ENCODE measurements at regions not wholly inside any gene's neighbourhood (a gene's known extent, or its start where the extent isn't known, plus 50 kb on each side); places are given as distances from the start of the nearest gene placed in this dataset.
"Not testable (repeated sequence)": the region's sequence is repeated elsewhere in the genome, so short reads cannot be mapped to it uniquely, and the experiment has no call there.

DNA sequence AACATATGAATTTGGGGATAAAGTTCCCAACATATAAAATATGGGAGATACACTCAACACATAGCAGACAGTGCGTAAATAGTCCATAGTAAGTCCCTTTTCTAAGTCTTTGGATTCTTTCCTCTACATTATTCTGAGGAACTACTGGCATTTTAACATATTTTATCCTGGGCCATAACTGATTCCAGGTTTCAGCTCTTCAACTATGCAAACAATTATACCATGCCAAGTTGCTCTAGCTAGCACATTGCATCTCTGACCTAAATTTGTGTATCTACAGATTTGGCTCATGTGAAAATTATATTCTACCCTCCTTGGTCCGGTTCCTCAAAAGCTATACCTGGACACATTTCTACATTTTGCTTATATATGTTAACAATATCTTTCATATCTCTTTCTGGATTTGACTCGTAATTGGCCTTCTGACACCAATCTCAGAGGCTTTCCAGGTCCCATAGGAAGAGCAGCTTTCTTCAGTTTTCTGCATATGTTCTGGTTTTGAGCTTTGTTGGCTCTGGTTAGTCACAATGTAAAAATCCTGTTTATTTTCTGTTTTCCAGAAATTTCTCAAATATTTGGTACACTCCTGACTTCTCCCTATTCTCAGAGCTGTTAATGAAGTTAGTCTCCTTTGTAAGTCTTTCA, 305.4 kb downstream of the BMP4 start:
- no peak for DNase-seq

DNA sequence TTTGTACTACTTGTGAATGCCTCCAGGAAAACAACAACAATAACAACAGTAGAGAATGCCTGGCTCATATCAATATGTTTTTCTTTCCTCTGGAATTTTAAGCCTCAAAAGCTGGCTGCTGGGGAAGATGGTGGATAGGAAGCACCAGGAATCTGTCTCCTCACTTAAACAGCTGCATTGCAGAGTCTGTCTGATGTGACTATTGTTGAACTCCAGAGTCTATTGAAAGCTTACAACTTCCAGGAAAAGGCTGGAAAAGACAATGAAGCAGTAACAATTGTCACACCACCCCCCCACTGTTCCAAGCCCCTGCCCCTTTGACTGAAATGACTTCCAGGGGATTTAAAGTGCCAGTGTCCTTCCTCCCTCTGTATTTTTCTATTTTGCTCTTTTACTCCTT, 309.7 kb downstream of the BMP4 start:
- DNase-seq: no peak

DNA sequence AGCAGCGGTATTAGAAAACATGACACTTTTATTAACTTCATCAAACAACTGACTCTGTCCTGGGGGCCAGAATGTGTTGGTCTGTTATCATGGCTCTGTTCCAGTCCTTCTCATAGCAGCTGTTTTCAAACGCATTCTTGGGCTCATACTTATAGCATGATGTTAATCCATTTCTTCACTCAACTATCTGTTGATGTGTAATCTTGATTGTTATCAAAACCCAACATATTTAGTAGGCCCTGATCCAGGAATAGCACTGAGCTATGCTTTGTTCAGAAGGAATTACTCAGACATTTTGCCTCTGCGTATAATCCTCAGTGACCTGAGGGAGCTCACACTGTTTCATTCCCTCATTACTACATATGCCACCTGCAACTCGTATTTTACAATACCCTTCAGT, 315.9 kb downstream of the BMP4 start:
- no peak for DNase-seq

DNA sequence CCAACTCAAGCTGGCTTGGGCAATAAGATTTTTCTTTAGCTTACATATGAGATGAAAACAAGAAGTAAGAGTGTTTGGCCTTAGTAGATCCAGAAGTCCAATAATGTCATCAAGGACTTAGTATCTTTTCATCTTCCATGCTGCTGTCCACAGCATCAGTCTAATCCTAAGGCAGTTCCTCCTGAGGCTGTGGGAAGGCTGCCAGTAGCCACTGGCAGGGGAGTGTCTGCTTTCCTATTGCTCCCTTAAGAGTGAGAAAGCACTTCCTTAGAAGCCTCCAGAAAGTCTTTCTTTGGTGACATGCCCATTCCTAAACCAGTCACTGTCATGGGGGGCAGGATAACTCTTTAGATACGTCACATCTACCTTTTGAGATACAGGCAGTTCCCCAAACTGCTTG, 317.7 kb downstream of the BMP4 start:
- no peak for DNase-seq

- DNase-seq: no peak
These were observed 321.8 kb downstream of the BMP4 start for GRCh38 chr14:53634793-53635192.

GRCh38 chr14:53630336-53630735, 326.3 kb downstream of the BMP4 start:
- no peak for DNase-seq

GRCh38 chr14:53628732-53629430, 327.7 kb downstream of the BMP4 start:
- no peak for DNase-seq

- no peak for DNase-seq
These were observed 328.4 kb downstream of the BMP4 start for GRCh38 chr14:53628261-53628660.

DNA sequence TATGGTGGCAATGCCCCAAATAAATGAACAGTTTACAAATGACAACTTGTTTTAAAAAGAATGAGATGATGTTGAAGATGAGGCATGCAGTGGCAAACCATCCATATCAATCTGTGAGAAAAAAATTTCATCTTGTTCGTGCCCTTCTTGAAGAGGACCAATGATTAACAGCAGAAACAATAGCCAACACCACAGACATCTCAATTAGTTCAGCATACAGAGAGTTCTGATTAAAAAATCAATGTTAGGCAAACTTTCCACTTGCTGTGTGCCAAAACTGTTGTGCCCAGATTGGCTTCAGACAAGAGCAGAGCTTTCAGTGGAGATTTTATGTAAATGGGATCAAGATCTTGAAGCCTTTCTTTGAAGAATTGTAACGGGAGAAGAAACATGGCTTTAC, 329.9 kb downstream of the BMP4 start:
- DNase-seq: no peak

GRCh38 chr14:53622447-53622846, 334.2 kb downstream of the BMP4 start:
- no peak for DNase-seq

GRCh38 chr14:53621921-53622320, 334.7 kb downstream of the BMP4 start:
- DNase-seq: no peak

DNA sequence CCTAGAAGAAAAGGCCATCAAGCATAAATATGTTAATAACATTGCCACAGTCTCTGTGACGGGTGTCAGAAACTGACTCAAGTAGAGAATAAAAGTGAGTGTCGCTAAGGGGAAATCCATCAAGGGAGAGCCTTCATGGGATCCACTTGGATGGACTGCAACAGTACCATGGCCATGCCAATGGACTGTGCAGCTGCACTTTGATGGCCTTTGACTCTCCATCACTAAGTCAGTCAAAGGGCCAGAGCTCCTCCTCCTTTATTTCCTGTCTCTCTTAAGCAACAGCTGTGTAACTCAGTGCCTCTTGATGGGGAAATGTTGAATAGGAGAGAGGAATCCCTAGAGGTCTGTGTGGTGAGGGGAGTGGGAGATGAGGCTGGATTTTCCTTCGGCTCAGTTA, 335.2 kb downstream of the BMP4 start:
- DNase-seq: no peak

GRCh38 chr14:53620890-53621289, 335.7 kb downstream of the BMP4 start:
- DNase-seq: no peak

GRCh38 chr14:53620317-53620716, 336.3 kb downstream of the BMP4 start:
- DNase-seq: no peak

DNA sequence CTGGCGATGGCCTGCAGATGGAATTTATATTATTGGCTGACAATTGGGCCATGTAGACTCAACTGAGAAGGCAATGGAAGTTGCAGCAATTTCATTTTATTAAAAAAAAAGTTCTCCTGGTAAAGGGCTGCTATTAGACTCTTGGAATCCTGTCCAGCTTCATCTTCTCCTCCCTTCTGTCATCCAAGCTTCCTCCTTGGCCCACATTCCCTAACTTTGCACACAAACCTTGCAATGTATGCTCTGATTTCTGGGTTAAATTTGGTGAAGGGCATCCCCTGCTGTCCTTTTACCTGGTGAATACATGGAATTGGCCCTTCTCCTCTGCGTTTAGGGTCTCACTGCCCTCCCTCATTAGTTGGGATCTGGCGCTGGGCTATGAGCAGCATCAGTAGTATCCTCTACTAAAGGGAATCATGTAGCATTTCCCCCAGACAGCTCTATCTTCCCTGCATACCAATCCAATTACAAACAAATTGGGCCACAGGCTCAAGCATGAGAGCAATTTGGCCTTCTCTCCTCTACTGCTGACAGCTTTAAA, 336.9 kb downstream of the BMP4 start:
- DNase-seq: no peak

DNA sequence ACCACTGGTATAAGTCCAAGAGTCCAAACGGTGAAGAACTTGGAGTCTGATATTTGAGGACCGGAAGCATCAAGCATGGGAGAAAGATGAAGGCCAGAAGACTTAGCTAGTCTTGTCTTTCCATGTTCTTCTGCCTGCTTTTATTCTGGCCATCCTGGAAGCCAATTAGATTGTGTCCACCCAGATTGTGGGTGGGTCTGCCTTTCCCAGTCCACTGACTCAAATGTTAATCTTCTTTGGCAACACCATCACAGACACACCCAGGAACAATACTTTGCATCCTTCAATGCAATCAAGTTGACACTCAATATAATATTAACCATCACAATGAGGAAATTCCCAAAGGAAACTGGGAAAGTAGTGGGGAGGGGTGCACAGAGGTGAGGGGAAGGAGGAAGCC, 340.1 kb downstream of the BMP4 start:
- not testable (repeated sequence) for DNase-seq

GRCh38 chr14:53615252-53615651, 341.4 kb downstream of the BMP4 start:
- DNase-seq: no peak

DNA sequence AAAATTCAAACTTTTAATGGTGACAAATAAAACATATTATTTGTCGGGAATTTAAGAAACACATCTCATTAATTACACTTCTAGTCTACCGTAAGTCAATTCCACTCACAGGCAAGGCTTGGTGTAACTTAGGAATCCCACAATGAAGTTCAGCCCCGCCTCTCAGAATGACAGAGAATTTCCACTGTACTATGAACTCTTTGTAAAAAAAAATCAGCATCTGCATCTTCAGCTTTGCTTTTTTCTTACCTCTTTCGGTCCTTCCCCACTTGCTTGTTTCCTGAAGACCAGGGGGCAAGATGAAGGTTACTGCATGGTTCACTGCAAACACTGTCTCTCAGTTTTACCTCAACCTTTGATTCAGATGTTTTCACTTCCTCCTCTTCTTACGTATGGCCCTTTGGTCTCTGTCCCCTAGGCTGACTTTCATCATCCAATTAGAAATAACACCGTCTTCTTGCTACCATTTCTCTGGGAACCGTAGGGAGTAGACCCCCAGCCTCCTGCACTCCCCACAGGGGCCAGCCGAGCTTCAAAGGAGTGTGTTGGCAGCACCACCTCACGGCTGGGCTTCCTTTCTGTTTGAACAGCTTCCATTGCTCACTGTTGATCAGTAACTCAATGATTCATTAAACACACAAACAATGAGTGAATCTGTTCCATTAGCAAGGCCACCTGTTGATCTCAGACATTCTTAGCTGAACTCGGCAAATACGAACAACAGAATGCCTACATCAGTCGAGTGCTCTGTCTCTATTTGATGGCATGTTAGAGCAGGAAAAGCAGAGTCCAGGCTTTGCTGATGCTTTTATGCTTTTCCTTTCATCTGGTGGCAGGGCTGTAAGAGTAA, 343.0 kb downstream of the BMP4 start:
- no peak for DNase-seq

DNA sequence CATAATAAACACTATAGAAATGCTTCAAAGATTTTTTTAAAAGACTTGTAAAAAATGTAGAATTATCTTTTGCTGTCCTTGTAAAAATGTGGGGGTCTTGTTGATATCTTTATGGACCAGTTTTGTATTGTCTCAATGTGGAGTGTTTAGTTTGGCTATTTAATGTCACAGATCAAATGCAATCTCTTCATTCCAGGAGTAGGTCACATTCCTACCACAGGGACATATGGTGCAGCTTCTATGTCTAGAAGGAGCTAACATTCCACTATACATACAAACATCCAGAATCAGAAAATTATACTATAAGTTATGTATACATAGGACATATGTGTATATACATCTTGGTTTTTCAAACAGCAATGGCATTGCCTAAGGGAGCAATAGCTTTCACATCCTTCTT, 345.7 kb downstream of the BMP4 start:
- DNase-seq: no peak

DNA sequence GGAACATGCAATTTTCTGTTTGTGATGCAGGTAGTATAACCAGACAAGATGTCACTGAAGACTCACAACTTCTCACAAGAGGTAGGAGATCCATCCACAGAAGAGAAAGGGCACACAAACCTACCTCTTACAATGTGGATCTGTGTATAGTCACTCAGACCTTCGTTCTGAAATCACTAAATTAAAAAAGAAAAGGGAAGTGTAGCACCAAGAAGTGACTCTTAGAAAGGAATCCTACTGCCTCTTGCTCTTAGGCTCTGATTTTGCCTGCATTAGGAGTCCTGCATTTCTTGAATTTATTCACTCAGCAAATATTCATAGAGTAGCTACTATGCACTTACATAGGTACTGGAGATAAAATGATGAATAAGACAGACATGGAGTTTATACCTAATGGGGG, 347.6 kb downstream of the BMP4 start:
- no peak for DNase-seq

DNA sequence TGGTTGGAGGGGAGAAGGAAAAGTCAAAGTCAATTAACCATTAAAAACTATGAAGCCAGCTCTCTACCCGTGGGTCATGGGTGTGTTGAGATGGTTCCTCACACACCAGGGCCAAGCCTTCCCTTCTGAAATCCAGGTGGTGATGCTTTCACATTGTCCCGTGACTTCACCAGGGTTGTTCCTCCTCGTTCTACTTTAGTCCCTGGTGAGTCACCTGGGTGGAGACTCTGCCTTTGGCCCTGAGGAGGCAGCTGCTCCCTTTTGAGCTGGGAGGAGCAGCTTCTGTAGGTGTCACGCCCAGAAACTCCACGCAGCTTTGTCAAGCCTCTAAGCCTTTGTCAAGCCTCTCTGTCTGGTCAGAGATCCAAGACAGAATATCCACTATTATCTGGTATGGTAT, 348.3 kb downstream of the BMP4 start:
- DNase-seq: no peak

GRCh38 chr14:53606203-53606602, 350.4 kb downstream of the BMP4 start:
- no peak for DNase-seq

DNA sequence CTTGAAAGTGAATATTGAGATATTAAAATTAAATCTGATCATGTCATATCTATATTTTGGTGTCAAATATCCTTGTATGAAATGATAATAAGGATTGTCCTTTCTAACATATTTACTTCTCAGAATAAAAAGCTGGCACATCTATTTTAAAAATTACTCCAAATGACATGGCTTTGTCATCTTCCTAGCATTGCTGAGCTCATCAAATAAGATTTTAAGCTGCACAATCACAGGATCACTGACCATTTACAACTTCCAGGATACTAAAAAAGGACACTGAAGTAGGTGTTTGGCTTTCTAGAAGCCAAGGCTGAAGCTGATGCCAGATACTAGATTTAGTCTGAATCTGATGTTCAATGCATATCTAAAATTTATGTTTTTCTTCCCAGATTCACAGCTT, 351.1 kb downstream of the BMP4 start:
- DNase-seq: no peak

DNA sequence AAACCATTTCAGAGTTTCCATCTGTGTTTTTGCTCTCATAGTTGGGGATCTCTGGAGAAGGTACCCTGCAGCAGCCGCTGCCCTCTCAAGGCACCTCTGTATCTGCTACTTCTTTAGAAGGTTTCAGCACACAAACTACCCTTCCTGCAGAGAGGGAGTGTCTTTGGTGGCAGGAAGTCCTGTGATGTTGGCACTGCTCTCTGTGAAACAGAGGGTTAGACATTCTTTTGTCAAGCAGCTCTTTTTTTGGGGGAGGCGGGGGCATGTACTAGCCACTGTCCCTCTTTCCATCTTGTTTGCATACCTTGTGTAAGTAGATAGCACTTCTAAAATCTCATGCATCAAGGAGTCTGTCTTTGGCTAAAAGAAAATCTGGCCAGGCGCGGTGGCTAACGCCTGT, 352.6 kb downstream of the BMP4 start:
- DNase-seq: no peak
